ENCODE measurements at regions not wholly inside any gene's neighbourhood (a gene's known extent, or its start where the extent isn't known, plus 50 kb on each side); places are given as distances from the start of the nearest gene placed in this dataset.
"Not testable (repeated sequence)": the region's sequence is repeated elsewhere in the genome, so short reads cannot be mapped to it uniquely, and the experiment has no call there.

DNA sequence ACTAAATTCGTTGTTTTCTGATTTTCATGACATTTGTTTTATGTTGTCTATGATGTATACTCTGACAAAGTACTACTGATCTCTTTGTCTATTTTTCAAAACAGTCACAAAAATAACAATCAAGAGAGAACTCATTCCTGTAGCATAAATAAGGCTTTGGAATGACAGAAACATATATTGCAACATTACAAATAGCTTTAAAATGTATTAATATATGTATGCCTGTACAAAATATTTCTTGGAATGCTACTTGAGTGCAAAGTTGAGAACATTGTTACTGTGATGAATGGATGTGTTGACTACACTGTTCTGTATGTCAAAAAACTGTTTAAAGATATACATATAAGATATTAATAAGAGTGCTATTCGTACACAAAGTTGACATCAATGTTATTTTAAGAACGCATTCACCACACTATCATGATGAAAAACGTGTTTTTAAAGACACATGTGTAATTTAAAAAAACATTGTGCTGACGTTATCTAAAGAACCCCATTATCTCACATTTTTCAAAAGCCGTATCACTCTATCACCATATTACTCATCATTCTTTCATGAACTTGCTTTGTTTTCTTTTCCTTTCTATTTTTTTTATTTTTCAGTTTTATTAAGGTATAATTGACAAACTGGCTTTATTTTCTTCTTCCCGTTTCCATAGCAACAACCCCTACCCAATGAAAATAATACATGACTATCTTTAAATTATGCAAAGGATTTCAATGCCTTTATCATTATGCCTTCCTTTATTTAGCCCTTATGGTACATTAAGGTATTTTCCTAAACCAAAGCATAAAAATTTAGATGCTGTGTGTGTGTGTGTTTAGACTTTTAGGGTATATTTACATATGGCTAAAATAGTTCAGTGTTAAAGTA, 918.8 kb downstream of the SLITRK1 start:
- DNase-seq: no peak

DNA sequence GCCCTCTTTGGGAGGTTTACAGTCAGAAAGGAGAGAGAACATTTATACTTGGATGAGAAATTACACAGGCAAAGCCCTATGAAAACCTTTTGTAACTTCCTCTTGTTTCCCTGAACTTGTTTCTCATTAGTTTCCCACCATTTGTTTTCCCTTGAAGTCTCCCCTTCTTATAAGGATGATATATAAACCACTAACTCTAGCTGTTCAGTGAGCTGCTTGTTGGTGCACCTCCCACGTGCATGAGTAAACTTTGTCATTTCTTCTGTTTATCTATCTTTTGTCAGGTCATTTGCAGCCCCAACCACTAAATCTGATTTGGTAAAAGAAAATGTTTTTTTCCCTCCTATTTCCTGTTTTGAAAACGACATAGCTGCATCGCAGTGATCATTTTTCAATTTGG, 919.9 kb downstream of the SLITRK1 start:
- peak; percentile 24 for DNase-seq

DNA sequence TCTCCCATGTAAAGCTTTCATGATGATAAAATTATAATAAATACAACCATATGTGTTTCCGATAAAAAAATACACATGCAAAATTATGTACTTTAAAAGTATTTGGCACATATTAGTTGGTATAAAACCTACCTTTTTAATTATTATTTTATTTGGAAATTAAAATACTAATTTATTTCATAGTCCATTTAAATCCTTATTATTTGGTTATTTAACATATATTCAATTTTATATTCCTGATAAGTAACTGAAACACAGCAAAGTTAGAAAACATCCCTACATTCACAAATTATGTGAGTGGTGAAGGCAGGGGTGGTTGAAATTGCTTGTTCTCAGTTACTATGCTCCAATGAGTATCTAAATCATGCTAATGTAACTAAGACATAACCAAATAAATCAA, 920.5 kb downstream of the SLITRK1 start:
- no peak for DNase-seq

DNA sequence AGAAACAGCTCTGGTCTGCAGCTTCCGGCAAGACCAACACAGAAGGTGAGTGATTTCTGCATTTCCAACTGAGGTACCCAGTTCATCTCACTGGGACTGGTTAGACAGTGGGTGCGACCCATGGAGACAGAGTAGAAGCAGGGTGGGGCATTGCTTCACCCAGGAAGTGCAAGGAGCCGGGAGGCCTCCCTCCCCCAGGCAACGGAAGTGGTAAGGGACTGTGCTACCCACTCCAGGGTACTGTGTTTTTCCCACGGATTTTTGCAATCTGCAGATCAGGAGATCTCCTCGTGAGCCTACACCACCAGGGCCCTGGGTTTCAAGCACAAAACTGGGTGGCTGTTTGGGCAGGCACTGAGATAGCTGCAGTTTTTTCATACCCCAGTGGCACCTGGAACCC, 929.9 kb downstream of the SLITRK1 start:
- not testable (repeated sequence) for DNase-seq

DNA sequence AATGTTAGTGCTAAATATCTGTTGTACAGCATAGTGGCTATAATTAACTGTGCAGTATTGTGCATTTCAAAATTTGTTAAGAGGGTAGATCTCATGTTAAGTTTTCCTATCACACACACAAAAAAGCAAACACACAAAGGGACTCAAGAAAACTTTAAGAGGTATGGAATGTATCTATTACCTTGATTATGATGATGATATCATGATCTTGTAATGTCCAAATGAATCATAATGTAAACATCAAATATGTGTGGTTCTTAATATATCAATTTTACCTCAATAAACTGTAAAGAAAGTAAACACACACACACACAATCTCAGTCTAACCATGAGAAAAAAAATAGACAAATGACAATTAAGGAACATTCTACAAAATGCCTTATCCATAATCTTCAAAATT, 934.6 kb downstream of the SLITRK1 start:
- no peak for DNase-seq

DNA sequence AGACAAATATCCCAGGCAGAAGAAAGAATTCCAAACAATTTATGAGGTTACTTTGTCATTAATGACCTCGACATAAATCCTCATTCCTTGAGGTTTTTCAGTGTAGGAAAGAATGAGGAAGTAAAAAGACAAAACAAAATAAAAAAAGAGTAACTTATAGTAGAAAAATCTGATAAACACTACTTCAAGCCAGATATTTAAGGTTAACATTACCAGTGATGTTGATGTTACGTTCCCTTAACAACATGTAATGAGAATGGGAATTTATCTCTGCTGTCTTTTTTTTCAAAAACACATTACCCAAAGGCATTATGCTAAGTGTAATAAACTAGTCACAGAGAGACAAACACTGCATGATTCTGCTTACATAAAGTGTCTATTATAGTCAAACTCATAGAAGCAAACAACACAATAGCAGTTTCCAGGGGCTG, 935.1 kb downstream of the SLITRK1 start:
- peak; percentile 13 for DNase-seq

DNA sequence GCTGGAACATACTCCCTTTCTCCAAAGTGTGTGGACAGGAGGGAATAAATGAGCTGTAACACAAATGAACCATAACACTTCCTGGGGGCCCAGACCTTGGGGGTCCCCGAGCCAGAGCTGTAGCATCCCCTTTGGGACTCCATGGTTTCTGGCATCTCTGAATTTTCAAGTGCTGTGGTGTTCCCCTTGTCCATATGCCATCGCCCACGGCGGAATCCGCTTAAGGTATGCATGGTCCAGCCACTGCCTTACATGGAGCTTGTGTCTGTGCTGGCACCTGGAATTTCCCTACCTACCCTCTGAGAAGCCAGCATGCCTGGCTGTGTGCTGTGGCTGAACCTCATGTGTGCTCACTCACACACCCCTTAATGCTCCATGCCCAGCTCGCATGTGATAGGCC, 943.6 kb downstream of the SLITRK1 start:
- no peak for DNase-seq

DNA sequence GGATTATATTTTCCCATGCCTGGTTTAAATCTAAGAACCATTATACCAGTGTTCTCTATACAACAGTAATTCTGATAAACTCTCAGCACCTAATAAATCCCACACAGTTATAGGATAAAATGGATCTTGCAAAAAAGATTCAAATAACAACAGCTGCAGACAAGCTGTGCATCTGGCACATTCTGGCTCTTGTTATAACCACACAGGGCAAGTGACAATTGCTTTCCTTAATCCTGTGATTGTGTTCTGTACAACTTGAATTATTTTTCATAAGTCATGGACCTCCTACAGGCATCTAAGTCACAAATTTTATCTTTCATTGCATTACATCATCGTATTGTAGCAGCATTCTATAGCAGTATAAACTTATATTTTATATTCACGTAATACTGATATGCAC, 948.3 kb downstream of the SLITRK1 start:
- no peak for DNase-seq

DNA sequence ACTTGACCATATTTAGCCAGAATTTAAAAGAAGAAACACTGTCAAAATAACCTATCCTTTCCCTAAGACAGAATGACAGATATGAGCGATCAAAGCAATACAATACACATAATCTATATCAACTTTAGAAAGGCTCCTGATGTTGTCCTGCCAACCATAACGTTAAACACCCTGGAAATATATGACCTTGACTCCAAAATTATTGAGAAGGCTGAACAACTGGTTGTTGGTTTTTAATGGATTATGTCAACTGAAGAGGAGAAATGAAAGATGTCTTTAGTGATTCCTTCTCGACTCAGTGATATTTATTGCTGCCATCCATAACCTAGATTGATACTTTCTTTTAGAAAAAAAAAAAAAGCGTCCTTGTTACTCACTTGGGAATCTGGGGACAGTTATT, 957.2 kb downstream of the SLITRK1 start:
- no peak for DNase-seq

DNA sequence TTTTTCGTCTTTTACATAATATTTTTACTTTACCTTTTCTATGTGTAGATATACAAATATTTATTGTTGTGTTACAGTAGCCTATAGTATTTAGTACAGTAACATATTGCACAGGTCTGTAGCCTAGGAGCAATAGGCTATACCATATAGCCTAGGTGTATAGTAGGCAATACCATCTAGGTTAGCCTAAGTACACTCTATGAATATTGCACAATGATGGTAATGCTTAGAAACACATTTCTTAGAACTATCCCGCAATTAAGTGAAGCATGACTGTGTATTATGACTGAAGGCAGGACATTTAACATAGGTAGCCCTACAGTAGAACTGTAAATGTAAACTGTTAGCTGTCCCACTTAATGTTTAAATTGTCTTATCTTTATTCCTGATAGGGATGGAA, 964.3 kb downstream of the SLITRK1 start:
- DNase-seq: no peak

DNA sequence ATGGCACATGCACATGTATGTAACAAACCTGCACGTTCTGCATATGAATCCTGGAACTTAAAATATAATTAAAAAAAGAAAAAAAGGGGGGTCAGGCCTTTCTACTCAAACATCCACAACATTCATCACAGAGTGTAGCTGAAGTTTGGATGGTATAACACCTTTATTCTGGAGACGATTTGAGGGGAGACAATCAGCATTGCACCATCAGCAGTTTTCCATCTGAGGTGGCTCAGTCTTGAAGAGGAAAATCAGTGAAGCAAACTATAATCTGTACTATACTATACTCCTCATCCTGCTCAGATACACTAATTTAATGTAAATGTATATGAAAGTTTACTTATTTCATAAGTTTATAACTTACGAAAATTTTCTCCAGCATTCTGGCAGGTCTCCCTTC, 969.7 kb downstream of the SLITRK1 start:
- no peak for DNase-seq

DNA sequence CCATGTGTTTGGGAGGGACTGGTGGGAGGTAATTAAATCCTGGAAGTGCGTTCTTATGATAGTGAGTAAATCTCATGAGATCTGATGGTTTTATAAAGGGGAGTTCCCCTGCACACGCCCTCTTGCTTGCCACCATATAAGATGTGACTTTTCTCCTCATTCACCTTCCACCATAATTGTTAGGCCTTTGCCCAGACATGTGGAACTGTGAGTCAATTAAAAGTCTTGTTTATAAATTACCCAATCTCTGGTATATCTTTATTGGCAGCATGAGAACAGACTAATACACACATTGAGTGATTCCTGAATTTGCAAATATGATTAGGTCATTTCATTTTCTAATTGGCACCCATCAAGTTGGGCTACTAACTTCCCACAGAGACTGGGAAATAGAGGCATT, 977.2 kb downstream of the SLITRK1 start:
- no peak for DNase-seq

DNA sequence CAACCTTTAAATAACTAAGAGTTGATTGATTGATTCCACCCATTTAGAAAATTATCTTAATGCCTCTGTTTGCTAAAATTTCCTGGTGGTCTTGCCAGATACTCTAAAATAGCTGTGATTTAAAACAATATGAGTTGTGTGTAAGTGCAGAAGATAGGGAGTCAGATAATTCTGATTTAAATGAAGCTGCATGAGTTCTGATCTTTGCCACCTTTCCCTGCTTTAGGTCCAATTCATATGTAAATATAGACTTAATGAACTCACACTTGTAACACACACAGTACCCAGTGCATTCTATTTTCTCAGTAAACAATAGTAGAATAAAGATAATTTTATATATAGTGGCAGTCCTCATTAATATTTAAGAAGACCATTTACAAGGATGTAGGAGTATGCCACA, 981.8 kb downstream of the SLITRK1 start:
- no peak for DNase-seq

DNA sequence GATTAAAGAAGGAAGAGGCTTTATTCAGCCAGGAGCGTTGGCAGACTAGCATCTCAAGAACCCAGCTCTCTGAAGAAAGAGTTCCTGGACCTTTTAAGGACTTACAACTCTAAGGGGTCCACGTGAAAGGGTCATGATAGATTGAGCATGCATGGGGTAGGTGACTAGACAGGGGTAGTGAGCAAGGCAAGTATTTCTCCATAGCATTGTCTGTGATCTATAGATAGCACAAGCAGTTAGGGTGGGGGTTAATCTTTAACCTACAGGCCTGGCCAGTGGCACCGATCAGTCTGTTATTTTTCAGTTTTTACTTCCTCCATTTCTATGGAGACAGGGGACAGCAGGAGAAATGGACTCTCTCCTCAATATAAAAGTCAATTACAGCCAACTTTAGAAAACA, 983.7 kb downstream of the SLITRK1 start:
- DNase-seq: no peak

DNA sequence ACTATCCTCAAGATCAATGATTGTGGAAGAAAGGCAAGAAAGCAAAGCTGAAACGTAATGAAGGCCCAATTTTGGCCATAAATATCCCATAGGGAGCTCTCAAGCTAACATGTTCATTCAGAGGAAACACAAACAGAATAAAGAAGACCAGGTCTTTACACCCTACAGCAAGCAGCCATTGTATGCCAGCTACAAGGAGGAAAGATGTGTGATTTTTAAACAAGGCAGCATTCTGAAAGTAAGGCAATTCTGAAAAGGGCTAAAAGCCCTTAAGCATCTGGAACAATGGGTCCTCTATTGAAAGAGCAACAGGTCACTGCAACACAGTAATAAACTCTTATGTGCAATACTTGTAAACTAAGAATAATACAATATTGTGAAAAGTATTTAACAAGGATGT, 1002.4 kb downstream of the SLITRK1 start:
- DNase-seq: no peak

DNA sequence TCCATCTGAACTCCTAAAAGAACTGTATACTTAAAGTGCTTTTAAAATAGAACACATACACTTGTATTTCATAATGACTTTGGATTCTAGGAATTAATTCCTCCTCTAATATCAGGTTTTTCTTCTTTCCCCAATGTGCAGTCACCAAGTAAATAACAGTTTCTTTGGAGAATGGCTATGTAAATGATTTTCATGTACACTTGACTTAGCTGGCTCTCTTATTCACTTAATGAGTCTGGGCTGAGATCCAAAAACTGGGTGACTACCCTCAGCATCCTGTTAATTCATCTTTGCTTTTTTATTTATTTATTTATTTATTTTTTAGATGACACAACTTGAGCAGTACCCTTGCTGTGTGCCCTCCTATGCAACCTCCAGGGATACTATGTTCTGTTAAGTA, 1003.7 kb downstream of the SLITRK1 start:
- no peak for DNase-seq

DNA sequence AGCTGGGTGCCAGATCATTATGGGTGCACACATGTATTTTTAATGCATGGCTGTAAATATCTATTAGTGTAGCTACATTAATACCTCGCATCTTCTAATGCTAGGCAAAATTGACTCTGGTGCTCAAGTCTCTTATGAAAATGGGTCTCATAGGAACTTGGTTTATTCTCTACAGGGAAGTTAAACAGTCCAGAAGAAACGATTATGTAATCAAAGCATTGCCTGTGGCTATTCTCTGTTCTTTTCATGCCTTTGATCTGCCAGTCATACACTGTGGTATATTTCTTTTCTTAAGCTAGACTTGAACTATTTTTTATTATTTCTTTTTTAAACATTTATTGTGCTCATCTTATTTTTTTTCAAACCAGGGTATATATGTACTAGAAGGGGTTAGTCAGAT, 1015.0 kb downstream of the SLITRK1 start:
- no peak for DNase-seq

DNA sequence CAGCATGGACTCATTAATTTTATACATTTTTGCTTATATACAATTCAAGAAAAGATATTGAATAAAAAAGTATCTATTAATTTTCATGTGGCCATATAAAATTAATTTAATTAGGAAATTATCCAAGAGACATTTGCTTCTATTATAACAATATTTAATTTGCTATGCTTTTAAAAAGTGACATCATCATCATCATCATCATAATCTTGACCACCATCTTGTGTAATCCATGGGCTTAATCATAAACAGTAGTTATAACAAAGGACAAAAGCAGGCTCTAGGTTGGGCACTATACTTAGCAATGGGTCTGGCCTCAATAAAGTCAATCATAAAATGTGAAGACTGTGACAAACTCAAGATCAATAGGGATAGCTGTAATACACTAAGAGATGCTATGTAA, 1031.6 kb downstream of the SLITRK1 start:
- no peak for DNase-seq

DNA sequence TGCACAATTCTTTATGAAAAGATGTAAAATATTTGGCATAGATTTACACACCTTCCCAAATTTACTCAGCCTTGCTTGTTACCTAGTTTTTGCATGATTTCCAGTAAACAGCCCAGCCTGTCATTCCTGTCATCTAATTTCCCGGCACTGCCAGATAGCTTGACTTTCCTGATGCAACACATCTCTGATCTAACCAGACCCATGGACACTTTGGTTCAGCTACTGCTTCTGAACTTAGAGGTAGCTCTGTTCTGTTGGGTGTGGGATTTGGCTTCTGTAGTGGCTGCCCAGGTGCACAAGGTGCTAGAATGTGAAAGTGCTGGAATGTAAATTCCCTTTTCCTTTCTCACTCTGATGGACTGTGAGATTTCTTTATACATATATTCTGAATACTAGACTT, 1033.5 kb downstream of the SLITRK1 start:
- no peak for DNase-seq

DNA sequence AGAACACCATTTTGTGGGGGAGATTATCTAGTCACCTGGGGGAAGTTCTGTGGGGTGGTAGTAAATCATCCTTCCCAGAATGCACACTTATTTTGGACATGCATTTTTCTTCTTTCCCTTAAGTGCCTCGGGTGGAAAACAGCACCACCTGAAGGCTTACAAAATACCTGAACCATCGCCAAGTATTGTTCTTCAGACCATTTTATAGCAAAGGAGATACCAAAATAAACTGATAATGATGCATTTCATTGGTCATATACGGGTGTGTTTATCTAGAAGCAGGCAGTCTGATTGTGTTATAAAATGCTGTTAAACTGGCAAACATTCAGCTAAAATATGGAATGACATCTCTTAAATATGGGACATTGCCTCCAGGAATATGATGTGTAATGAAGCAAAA, 1034.7 kb downstream of the SLITRK1 start:
- peak; percentile 4 for DNase-seq

DNA sequence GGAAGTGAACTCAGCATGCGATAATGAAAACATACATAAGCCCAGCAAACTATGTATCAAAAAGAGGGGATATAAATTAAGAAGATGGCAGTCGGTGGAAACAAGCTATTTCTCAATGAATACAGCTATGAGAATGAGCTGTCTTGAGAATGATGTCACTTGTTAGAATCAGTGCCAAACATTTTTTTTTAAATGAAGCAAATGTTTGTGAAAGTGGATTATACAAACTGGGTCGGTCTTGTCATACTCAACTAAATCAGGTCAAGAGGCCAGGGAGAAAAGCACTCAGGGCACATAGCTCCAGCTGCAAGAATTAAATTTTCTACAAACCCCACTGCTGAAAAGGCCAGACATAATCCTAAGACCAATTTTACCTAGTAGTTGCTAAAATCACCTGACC, 1048.4 kb downstream of the SLITRK1 start:
- no peak for DNase-seq

DNA sequence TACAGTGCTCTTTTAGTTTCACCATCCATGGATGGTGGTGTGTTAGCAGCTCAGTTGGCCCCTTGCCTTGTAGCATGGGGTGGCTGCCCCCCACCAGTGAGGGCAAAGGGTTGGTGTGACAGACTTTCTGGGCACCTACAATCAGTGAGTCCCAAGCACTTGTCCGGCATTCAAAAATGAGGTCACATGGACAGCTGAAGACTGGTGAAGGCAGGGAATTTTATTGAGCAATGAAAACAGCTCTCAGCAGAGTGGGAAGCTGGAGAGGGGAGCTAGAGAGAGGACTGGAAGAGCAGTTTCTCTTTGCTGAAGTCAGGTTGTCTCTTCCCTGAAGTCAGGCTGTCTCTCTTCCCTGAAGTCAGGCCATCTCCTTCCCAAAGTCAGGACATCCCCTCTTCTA, 1053.2 kb downstream of the SLITRK1 start:
- DNase-seq: no peak

DNA sequence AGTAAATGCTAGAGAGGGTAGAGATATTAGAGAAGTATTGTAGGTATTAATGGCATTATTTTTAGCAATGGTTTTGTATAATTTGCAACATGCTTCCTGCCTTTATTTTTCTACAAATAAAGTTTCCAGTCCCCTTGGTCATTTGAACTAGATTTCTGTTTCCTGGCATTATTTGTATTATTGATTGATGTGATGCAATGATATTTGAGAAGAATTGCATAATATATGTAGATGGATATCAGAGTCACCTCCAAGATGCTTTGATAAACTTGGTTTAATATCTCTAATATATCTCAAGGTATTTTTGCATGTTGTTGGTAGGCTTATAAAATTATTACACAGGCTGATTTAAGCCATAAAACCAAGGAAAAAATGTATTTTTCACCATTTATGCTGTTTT, 1054.5 kb downstream of the SLITRK1 start:
- DNase-seq: no peak

DNA sequence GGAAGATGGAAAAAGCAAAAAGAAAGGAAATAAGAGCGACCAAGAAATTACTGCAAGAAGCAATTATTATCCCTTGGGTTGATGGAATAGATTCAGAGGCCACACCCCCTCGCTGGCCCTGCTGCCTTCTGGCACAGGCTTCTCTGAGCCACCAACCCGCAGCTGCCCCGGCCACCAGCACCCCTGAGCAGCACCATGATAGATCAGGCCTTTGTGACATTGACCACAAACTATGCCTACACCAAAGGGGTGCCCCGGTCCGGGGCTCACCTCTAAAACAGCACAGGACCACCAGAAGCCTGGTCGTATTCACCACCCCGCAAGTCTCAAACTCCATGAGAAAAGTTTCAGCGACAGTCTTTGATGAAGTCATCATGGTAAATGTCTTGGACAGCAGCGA, 1059.3 kb downstream of the SLITRK1 start:
- no peak for DNase-seq

DNA sequence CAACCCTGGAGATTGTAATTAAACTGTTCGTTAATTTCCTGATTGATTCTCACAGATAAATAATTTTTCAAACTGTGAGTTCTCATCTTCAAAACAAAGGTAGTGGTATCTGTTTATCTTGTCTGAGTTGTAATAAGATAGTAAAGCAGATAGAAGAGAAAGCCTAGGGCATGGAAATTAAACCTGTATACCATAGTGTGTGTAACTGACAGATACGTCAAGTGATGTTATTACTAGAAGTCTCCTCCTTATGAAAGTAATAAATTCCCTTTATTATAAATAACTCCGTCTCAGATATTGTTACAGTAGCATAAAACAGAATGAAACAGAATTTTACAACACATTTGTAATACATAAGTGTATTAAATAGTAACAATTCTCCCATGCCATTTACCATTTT, 1065.1 kb downstream of the SLITRK1 start:
- peak; percentile 14 for DNase-seq

Measured in left kidney (tissue), 1 donor.